SH-SY5Y (cell line): ENCODE measurements at regions not wholly inside any gene's neighbourhood (a gene's known extent, or its start where the extent isn't known, plus 50 kb on each side); places are given as distances from the start of the nearest gene placed in this dataset.

ENCODE experiments used
- GATA2 ChIP-seq: IDR thresholded peaks from 2 replicates; pipeline ENCODE4 v1.6.1; 2011; ENCODE audit warnings: mild to moderate bottlenecking, low read depth, low read length
- GATA3 ChIP-seq: IDR thresholded peaks from 2 replicates; pipeline ENCODE4 v1.6.1; 2011; ENCODE audit warnings: low read depth, mild to moderate bottlenecking, low read length, moderate library complexity

DNA sequence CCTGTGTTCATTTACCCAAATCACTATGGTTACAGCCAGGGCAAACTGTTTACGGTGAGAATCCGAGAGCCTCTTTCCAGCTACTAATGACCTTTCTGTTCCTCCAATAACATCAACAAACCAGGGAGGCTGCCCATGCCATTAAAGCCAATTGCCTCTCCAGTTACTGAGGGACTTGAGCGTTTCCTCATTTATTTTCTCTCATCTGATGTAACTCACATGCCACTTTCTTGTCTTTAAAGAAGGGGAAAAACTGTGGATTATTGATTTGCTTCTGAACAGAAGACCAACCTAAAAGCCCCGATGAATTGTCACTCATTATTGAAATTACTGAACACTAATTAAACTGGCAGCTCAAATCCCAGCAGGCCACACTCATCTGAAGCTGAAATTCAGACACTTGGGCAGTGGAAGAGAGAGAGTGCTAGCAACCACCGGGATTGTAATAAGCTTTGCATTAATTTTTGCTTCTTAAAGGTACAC is 595.8 kb upstream of the MKI67 start:
- no peak for TF ChIP-seq GATA3
- no peak for TF ChIP-seq GATA2
